Lung microvascular endothelial cell (primary cell): ENCODE measurements at regions not wholly inside any gene's neighbourhood (a gene's known extent, or its start where the extent isn't known, plus 50 kb on each side); places are given as distances from the start of the nearest gene placed in this dataset.
"Not testable (repeated sequence)": the region's sequence is repeated elsewhere in the genome, so short reads cannot be mapped to it uniquely, and the experiment has no call there.

Experiments
- DNase-seq, 2 donors: peaks; one replicate each; pipeline versions ENCODE4 v3.0.0 to v3.0.0-alpha.2; 2010; ENCODE audit warnings: low read depth in 2 of 2

DNA sequence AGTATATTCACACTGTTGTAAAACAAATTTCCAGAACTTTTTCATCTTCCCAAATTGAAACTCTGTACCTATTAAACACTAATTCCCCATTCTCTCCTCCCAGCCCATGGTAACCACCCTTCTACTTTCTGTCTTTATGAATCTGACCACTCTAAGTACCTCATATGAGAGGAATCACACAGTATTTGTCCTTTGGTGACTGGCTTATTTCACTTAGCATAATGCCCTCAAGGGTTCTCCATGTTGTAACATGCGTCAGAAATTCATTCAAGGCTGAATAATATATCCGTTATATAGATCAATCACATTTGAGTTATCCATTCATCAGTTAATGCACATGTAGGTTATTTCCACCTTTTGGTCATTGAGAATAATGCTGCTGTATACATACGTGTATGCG, 162.2 kb downstream of the GOSR1 start:
- not testable (repeated sequence) for DNase-seq

DNA sequence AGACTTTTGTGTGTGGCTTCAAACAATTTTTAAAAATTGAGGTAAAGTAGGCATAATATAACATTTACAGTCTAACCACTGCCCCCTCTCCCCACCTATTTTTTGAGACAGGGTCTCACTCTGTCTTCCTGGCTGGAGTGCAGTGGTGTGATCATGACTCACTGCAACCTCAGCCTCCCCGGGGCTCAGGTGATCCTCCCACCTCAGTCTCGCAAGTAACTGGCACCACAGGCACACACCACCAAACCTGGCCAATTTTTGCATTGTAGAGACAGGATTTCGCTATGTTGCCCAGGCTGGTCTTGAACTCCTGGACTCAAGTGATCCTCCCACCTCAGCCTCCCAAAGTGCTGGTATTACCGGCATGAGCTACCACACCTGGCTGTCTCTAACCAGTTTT, 161.8 kb downstream of the GOSR1 start:
- not testable (repeated sequence) for DNase-seq

DNA sequence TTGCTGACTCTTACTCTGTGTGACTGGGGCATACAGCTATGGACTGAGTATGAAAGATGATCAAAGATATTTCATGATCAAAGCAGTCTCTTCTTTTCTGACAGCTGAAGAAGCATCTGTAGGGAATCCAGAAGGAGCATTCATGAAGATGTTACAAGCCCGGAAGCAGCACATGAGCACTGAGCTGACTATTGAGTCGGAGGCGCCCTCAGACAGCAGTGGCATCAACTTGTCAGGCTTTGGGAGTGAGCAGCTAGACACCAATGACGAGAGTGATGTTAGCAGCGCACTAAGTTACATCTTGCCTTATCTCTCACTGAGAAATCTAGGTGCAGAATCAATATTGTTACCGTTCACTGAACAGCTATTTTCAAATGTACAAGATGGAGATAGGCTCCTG, 154.4 kb downstream of the GOSR1 start:
- not testable (repeated sequence) for DNase-seq

DNA sequence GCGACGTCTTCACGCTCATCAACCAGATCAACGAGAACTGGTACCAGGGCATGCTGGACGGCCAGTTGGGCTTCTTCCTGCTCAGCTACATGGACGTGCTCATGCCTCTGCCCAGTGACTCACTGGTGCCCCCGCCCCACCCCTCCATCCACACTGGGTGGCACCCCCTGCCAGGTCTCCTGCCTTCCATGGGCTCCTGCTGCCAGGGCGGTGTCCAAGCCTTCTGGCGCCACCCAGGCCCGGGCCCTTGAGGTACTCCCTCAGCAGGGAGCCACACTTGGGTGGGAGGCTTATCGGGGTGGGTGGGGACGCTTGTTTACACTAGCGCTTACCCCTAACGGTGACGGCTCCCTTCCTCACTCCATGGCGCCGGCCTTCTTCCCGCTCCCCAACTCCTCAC, 148.2 kb downstream of the GOSR1 start:
- not testable (repeated sequence) for DNase-seq

DNA sequence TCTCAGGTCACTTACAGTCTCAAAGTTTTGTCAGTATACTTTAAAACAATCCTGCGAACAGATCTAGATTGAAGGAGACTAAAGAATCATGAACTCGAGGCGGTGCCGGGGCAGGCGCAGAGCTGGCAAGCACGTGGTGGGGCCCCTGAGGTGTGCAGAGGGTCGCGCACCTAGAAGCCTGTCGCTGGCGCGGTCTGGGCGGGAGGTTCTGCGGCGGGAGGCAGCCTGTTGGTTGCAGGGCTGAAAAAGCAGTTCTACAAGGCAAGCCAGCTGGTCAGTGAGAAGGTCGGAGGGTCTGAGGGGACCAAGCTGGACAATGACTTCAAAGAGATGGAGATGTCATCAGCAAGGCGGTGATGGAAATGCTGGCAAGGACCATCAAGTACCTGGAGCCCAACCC, 147.0 kb downstream of the GOSR1 start:
- not testable (repeated sequence) for DNase-seq

DNA sequence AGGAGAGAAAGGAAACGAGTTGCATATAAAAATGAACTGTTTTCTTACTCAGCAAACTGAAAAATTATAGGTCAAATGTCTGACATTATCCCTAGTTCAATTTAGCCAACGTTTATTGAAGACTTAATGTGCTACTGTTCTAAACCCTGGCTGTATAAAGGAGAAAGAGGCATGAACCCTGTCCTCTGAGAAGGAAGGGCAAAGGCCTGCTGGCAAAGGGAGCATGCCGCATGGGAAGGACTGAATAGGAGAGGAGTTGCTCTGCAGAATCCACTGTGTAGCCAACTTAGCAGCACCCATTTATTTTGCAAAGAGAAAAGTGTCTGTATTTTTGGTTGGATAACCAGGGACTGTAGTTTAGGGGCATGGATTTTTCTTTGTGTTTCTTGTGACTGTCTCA, 132.5 kb downstream of the GOSR1 start:
- DNase-seq = not testable (repeated sequence)

DNA sequence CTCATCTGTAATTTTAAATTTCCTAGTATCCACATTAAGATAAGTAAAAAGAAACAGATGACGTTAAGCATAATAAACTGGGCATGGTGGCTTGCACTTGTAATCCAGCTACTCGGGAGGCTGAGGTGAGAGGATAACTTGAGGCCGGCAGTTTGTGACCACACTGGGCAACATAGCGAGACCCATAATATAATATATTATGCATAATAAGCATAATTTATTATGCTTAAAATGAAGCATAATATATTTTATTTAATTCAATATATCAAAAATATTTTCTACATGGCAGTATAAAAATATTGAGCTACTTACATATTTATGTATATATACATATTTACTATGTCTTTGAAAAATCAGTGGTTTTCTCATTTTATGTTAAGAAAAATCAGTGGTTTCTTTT, 128.3 kb downstream of the GOSR1 start:
- DNase-seq = no peak

DNA sequence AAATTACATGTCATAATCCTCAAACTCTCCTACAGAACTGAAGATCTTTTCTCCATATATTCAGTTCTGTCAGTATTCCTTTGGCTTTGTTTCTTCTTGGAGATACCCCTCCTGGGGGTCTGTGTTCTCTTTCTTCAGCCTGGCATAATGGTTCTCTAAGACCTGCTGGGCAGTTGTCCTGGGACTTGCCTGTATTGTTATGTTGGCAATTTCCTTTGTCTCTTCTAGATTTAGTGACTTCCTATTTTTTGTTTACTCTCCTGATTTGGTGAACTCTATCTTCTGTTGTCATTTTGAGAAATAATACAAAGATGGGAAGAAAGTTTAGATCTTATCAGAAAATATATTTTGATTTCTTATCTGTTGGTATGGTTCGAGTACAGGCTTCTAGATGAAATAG, 127.8 kb downstream of the GOSR1 start:
- no peak for DNase-seq

DNA sequence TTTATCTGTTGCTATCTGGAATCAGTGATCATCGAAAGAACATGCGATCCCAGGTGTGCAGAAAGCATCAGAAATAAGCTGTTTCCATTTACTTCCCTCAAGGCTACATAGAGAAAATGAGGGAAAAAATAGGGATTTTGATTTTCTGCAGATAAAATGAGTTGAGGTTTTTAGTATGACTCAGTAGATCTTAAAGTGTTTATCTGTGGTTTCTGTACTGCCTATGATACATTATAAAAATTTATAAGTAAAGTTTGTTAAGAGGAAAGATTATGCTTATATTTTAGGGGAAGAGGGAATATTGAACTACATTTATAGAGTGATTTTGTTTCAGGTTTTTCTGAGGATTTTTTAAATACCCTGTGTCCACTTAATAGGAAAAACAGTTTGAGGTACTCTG, 125.2 kb downstream of the GOSR1 start:
- DNase-seq = not testable (repeated sequence)

DNA sequence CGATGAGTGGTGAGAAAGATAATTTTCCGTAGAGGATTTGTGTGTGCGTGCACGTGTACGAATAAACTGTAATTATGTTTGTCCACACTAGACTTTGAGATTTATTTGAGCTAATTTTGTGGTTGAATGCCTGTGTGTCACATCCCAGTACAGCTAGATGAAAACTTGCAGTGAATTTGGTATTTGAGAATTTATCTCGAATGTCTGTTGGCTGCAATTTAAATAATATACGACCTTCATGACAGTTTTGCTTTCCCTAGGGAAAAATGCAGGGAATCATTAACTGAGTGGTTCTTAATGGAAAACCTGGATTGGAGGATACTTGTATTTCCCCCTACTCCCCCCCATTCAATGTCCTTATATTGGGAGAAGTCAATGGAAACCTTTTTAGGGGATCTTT, 124.8 kb downstream of the GOSR1 start:
- DNase-seq = peak in 1 of 2 donors; percentile 10

DNA sequence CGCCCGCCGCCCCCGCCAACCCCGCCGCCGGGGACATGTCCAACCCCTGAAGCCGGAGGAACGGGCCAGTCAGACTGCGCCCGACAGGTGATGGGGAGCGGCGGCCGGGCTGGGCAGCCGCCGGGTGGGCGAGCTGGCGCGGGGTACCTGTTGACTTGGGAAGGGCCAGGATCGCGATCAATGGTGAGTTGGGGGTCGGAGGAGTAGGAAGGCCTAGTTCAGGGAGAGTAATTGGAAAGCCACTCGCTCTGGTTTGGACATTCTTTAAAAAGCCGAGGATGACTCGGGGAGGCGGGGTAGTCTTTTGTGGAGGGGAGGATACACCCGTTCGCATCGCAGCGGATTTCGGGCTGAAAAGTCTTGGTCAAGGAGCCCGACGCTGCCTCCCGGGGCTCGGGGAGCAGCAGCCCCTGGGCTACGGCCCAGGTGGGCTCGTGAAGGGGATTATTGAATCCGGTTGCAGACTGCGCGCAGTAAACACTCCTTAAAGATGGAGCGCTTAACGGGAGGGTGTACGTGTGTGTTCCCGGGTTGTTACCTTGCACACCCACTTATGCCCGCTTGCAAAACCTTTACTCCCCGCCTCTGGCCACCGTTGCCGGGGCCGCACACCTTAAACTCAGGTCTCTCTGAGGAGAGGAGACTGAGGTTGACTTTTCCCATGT, 123.8 kb downstream of the GOSR1 start:
- DNase-seq = peak; percentile 21 to 28

DNA sequence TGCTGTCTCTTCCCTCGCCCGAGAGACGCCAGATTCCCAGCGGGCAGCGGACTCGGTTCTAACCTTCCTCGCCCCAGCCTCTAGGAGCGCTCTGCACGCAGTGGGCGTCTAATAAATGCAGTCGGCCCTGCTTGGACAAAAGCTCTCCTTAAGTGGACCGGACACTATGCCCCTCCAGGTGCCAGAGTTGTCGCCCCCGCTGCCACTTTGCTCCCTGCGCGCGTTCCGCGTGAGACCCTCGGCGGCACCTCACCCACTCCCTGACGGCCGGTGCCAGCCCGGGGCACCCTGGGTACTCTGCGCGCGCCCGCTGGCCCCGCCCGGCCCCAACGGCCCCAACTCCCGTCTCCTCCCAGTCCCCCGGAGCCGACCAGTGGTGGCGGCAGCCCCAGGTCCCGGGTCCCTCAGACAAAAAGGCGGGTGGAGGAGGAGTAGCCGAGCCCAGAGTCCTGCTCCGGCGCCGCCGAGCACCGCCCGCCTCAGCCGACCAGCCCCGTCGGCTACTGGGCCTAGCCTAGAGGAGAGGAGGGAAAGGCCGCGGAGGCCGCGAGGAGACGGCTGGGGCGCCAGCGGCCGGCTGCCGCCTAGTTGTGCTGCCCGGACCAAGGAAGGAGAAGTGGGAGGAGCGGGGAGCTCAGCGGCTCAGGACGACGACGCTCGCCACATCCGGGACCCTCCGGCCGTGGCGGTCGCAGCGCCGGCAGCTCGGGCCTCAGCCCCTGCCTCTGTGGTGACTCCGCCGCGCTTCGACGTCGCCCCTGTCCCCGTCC, 123.0 kb downstream of the GOSR1 start:
- DNase-seq = peak; percentile 76 to 81

DNA sequence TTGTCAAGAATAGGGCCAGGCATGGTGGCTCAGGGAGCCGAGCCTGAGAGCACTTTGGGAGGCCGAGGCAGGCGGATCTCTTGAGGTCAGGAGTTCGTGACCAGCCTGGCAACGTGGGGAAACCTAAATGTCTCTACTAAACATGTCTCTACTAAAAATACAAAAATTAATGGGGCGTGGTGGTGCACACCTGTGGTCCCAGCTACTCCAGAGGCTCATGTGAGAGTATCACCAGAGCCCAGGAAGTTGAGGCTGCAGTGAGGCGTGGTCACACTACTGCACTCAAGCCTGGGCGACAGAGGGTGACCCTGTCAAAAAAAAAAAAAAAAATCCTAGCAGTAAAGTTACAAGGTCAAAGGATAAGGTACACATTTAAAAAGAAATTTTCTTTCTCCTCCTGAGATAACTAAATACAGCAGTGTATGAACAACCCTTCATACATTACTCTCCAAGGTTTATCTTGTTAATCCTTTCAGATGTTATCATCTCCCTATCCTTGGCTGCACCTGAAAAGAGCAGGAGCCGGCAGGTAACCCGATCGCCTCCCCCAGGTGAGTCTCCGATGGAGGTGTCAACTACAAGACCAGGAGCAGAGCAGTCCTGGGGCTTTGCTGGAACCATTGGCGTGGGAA, 122.3 kb downstream of the GOSR1 start:
- DNase-seq = no peak

DNA sequence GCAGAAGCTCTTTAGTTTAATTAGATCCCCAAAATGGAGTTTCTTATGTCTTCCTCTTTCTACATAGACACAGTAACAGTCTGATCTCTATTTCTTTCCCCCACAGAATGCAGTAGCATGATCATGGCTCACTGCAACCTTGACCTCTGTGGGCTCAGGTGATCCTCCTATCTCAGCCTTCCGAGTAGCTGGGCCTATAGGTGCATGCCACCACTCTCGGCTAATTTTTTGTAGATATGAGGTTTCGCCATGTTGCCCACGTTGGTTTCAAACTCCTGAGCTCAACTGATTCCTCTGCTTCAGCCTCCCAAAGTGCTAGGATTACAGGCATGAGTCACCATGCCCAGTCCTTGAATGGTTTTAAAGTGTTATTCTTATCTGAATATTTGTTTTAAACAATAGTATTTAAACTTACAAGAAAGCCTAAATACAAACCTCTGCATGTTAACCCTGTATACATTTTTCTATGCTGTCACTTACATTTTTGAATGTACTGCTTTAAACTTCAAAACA, 120.6 kb downstream of the GOSR1 start:
- DNase-seq = no peak

DNA sequence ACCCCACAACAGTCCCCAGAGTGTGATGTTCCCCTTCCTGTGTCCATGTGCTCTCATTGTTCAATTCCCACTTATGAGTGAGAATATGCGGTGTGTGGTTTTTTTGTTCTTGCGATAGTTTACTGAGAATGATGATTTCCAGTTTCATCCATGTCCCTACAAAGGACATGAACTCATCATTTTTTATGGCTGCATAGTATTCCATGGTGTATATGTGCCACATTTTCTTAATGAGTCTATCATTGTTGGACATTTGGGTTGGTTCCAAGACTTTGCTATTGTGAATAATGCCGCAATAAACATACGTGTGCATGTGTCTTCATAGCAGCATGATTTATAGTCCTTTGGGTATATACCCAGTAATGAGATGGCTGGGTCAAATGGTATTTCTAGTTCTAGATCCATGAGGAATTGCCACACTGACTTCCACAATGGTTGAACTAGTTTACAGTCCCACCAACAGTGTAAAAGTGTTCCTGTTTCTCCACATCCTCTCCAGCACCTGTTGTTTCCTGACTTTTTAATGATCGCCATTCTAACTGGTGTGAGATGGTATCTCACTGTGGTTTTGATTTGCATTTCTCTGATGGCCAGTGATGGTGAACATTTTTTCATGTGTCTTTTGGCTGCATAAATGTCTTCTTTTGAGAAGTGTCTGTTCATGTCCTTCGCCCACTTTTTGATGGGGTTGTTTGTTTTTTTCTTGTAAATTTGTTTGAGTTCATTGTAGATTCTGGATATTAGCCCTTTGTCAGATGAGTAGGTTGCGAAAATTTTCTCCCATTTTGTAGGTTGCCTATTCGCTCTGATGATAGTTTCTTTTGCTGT, 120.0 kb downstream of the GOSR1 start:
- not testable (repeated sequence) for DNase-seq

DNA sequence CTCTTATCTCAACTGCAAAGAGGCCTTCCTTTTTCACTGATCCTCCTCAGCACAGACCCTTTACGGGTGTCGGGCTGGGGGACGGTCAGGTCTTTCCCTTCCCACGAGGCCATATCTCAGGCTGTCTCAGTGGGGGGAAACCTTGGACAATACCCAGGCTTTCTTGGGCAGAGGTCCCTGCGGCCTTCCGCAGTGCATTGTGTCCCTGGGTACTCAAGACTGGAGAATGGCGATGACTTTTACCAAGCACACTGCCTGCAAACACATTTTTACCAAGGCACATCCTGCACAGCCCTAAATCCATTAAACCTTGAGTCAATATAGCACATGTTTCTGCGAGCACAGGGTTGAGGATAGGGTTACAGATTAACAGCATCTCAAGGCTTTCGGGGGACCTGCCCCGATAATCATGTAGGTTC, 117.8 kb downstream of the GOSR1 start:
- DNase-seq = not testable (repeated sequence)

DNA sequence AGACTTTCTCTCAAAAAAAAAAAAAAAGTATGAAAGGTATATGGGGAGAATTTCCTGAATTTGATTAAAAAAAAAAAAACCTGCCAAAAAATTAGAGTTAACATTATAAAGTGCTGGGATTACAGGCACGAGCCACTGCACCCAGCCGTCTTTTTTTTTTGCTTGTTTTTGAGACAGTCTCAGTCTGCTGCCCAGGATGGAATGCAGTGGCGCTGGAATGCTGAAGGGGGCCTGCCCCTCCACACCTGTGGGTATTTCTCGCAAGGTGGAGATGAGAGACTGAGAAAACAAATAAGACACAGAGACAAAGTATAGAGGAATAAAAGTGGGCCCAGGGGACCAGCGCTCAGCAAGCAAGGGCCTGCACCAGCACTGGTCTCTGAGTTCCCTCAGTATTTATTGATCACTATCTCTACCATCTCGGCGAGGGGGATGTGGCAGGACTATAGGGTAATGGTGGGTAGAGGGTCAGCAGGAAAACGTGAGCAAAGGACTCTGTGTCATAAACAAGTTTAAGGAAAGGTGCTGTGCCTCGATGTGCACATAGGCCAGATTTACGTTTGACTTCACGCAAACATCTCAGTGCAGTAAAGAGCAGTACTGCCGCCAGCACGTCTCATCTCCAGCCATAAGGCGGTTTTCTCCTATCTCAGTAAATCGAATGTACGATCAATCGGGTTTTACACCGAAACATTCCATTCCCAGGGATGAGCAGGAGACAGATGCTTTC, 117.2 kb downstream of the GOSR1 start:
- no peak for DNase-seq

DNA sequence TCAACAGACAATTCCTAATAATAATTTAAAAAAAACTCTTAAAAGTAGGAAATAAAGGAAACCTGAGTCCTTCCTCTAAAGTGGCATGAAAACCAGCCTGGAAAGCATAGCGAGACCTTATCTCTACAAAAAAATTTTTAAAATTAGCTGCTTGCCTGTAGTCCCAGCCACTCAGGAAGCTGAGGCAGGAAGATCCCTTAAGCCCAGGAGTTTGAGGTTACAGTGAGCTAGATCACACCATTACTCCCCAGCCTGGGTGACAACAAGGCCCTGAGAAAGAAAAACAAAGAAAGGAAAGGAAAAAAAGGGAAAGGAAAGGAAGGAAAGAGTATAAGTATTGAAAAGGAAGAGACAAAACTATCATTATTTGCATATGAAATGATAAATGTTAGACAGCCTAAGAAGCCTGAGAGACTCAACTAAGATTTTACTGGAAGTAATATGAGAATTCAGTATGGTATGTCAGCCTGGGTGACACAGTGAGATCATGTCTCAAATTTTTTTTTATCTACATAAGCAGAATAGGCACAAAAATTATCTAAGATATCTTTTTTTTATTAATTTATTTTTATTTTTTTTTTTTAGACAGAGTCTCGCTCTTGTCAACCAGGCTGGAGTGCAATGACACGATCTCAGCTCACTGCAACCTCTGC, 113.0 kb downstream of the GOSR1 start:
- peak; percentile 6 to 23 for DNase-seq

DNA sequence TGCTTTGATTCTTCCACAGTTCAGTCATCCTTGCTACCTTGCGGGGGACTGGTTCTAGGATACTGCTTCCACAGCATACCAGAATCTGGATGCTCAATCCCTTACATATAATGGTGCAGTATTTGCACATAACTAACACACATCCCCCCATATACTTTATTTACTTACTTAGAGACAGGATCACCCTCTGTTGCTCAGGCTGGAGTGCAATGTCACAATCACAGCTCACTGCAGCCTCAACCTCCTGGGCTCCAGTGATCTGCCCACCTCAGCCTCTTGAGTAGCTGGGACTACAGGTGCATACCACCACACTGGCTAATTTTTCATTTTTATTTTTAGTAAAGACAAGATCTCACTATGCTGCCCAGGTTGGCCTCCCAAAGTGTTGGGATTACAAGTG, 112.2 kb downstream of the GOSR1 start:
- no peak for DNase-seq

DNA sequence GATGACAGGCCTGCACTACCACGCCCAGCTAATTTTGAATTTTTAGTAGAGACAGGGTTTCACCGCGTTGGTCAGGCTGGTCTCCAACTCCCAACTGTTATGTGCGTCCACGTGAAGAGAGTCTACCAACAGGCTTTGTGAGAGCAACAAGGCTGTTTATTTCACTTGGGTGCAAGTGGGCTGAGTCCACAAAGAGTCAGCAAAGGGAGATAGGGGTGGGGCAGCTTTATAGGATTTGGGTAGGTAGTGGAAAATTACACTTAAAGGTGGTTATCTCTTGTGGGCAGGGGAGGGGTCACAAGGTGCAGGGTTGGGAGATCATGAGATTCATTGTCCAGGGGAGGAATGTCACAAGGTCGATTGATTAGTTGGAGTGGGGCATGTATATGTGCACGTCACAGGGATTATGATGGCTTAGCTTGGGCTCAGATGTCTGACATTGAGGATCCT, 111.6 kb downstream of the GOSR1 start:
- DNase-seq = no peak
